ENCODE measurements at regions not wholly inside any gene's neighbourhood (a gene's known extent, or its start where the extent isn't known, plus 50 kb on each side); places are given as distances from the start of the nearest gene placed in this dataset.

DNA sequence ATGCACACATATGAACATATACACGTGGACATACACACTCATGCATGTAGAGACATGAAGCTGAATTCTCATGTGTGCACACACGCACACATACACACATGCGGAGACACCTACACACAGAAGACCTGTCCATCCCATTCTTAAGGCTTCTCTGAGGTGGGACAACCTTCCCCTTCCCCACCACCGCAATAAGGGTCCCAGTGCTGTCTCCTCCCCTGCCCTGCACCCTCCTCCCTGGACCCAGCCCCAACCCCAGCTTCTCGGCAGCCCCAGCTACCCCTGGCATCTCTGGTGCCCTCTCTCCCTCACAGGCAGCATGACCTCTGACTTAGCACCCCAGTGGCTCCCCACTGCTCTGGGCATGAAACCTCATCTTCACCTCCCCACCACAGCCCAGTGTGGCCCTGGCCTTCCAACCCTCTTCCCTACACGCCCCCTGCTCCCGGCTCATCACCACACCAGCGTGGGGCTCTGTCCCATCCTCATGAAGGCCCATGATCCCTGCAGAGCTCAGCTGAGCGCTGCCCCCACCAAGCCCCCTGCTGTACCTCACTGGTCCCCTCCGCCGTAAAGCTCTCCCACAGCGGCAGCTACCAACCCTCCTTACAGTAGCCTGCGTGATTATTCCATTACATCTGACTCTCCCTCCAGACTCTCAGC, 204.1 kb upstream of the ZNF536 start:
- Histone ChIP-seq H3K27ac (ENCODE audit: low read depth in 1 of 3, low read length in 2 of 3) (no peak overlapping the region), H3K27me3 (ENCODE audit: control insufficient read depth in 3 of 3, insufficient read depth in 3 of 3, low read length in 3 of 3) (no peaks in the 10 kb centered on the region), H3K4me3 (ENCODE audit: low read depth in 1 of 3, low read length in 3 of 3) (no peak overlapping the region), H3K36me3 (ENCODE audit: control insufficient read depth in 3 of 3, insufficient read depth in 2 of 3, low read depth in 1 of 3, low read length in 3 of 3) (no peaks in the 10 kb centered on the region), H3K4me1 (ENCODE audit: control insufficient read depth in 3 of 3, insufficient read depth in 2 of 3, low read depth in 1 of 3, low read length in 2 of 3) (peaks cover 0 to 10% (median 0%) of the 10 kb centered on the region in 3 donors), H3K9me3 (ENCODE audit: control insufficient read depth in 2 of 2, insufficient read depth in 1 of 2, low read depth in 1 of 2, low read length in 1 of 2) (no peaks in the 10 kb centered on the region)
- FAIRE-seq (no peak), DNase-seq (no peak)
- 92 to 95% (median 95%) methylated on average over 13 of the region's 13 CpGs for WGBS, 3 donors

DNA sequence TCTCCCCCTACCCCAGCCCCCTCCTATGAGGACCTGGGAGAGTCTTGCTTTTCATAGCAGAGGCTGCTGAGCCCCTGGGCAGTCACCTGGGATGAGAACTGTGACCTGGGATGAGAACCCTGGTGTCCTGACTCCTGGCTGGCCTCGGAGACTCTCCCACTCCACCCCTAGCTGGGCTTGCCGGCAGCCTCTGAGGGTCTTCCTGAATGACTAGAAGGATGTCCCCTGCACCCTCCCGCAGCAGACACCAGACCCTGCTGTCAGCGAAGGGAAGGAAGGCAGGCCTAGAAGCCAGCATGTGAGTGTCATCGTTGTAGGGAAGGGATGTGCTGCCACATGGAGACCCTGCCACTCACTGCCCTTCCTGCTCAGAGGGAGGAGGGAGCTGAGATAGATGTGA, 203.4 kb upstream of the ZNF536 start:
- FAIRE-seq (no peak), DNase-seq (no peak)
- Histone ChIP-seq H3K9me3 (ENCODE audit: control insufficient read depth in 2 of 2, insufficient read depth in 1 of 2, low read depth in 1 of 2, low read length in 1 of 2) (no peaks in the 10 kb centered on the region), H3K4me1 (ENCODE audit: control insufficient read depth in 3 of 3, insufficient read depth in 2 of 3, low read depth in 1 of 3, low read length in 2 of 3) (peaks cover 0 to 11% (median 0%) of the 10 kb centered on the region in 3 donors), H3K4me3 (ENCODE audit: low read depth in 1 of 3, low read length in 3 of 3) (no peak overlapping the region), H3K36me3 (ENCODE audit: control insufficient read depth in 3 of 3, insufficient read depth in 2 of 3, low read depth in 1 of 3, low read length in 3 of 3) (no peaks in the 10 kb centered on the region), H3K27me3 (ENCODE audit: control insufficient read depth in 3 of 3, insufficient read depth in 3 of 3, low read length in 3 of 3) (no peaks in the 10 kb centered on the region), H3K27ac (ENCODE audit: low read depth in 1 of 3, low read length in 2 of 3) (no peak overlapping the region)
- 84 to 93% (median 90%) methylated on average over 5 of the region's 5 CpGs for WGBS, 3 donors

DNA sequence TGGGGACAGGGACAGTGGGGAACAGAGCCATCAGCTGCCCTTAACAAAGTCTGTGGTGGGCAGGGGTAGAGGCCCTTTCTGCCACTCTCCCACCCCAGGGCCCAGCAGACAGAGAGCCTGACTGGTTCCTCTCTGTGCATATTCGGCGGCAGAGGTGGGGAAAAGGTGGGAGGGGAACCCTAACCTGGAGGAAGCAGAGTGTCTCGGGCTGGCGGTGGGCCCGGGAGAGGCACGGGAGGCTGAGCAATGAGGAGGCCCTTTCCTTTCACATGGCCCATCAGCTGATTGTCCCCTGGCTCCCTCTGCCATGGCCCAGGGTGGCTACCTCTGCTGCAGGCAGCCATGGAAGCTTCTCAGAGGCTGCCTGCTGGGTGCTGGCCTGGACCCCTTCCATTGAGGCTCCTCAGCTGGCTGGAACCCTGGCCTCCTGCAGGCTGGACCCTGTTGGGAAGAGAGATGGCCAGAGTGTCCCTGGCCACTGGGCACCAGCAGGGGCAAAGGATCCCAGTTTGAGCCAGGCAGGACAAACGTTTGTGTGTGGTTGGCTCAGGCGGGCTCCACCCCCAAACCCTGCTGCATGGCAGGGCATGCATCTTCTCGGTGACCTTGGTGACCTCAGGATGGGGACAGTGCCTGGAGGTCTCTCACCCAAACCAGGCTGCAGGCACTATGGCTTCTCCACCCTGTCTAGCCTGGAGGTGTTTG, 202.8 kb upstream of the ZNF536 start:
- DNase-seq: no peak
- no peak overlapping the region for H3K27ac ChIP-seq (ENCODE audit: low read depth in 1 of 3, low read length in 2 of 3)

DNA sequence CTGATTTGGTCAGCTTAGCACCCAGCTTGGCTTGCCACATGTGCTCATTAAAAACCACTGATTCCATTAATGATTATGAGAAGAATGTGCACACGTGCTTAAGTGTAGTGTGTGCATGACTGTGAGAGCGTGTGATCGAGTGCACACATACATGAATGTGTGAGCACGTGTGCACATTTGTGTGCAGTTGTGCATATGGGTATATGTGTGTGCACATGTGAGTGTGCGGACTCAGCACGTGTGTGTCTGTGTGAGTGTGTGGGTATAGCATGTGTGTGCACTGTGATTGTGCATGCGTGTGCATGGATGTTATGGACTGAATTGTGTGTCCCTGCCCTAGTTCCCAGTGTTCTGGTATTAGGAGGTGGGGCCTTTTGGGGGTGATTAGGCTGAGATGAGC, 202.1 kb upstream of the ZNF536 start:
- Histone ChIP-seq H3K9me3 (ENCODE audit: control insufficient read depth in 2 of 2, insufficient read depth in 1 of 2, low read depth in 1 of 2, low read length in 1 of 2) (no peaks in the 10 kb centered on the region), H3K4me1 (ENCODE audit: control insufficient read depth in 3 of 3, insufficient read depth in 2 of 3, low read depth in 1 of 3, low read length in 2 of 3) (peaks cover 0 to 11% (median 0%) of the 10 kb centered on the region in 3 donors), H3K36me3 (ENCODE audit: control insufficient read depth in 3 of 3, insufficient read depth in 2 of 3, low read depth in 1 of 3, low read length in 3 of 3) (no peaks in the 10 kb centered on the region), H3K27me3 (ENCODE audit: control insufficient read depth in 3 of 3, insufficient read depth in 3 of 3, low read length in 3 of 3) (no peaks in the 10 kb centered on the region), H3K27ac (ENCODE audit: low read depth in 1 of 3, low read length in 2 of 3) (no peak overlapping the region), H3K4me3 (ENCODE audit: low read depth in 1 of 3, low read length in 3 of 3) (no peak overlapping the region)
- FAIRE-seq (no peak), DNase-seq (no peak)
- WGBS, 3 donors: 92 to 97% (median 94%) methylated on average over 7 of the region's 7 CpGs

More for the DNA sequence above, 202.8 kb upstream of the ZNF536 start:
- WGBS, 3 donors: 82 to 89% (median 82%) methylated on average over 9 of the region's 9 CpGs
- no peaks in the 10 kb centered on the region for H3K27me3 ChIP-seq (ENCODE audit: control insufficient read depth in 3 of 3, insufficient read depth in 3 of 3, low read length in 3 of 3)
- peaks cover 0 to 11% (median 0%) of the 10 kb centered on the region in 3 donors for H3K4me1 ChIP-seq (ENCODE audit: control insufficient read depth in 3 of 3, insufficient read depth in 2 of 3, low read depth in 1 of 3, low read length in 2 of 3)
- FAIRE-seq: no peak
- no peaks in the 10 kb centered on the region for H3K9me3 ChIP-seq (ENCODE audit: control insufficient read depth in 2 of 2, insufficient read depth in 1 of 2, low read depth in 1 of 2, low read length in 1 of 2)
- no peak overlapping the region for H3K4me3 ChIP-seq (ENCODE audit: low read depth in 1 of 3, low read length in 3 of 3)
- no peaks in the 10 kb centered on the region for H3K36me3 ChIP-seq (ENCODE audit: control insufficient read depth in 3 of 3, insufficient read depth in 2 of 3, low read depth in 1 of 3, low read length in 3 of 3)

DNA sequence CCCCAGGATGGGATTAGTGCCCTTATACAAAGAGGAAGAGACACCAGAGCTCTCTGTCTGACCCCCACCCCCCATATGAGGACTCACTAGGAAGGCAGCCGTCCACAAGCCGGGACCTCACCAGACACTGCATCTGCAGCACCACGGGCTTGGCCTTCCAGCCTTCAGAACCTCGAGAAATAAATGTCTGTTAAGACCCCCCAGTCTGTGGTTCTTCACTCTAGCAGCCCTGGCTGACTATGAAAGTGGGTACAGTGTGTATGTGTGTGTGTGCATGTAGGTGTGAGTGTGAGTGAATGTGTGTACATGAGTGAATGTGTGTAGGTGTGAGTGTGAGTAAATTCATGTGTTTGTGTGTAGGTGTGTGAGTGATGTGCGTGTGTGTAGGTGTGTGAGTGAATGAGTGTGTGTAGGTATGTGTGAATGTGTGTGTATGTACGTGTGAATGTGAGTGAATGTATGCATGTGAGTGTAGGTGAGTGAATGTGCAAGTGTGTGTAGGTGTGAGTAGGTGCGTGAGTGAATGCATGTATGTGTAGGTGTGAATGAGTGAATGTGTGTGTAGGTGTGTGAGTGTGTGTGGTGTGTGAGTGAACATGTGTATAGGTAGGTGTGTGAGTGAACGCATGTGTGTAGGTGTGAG, 201.6 kb upstream of the ZNF536 start:
- whole genome bisulfite sequencing, 3 donors: 91 to 95% (median 91%) methylated on average over 8 of the region's 8 CpGs
- H3K4me1 ChIP-seq (ENCODE audit: control insufficient read depth in 3 of 3, insufficient read depth in 2 of 3, low read depth in 1 of 3, low read length in 2 of 3): peaks cover 0 to 11% (median 0%) of the 10 kb centered on the region in 3 donors
- no peaks in the 10 kb centered on the region for H3K9me3 ChIP-seq (ENCODE audit: control insufficient read depth in 2 of 2, insufficient read depth in 1 of 2, low read depth in 1 of 2, low read length in 1 of 2)
- H3K27me3 ChIP-seq (ENCODE audit: control insufficient read depth in 3 of 3, insufficient read depth in 3 of 3, low read length in 3 of 3): no peaks in the 10 kb centered on the region
- no peak for DNase-seq
- no peaks in the 10 kb centered on the region for H3K36me3 ChIP-seq (ENCODE audit: control insufficient read depth in 3 of 3, insufficient read depth in 2 of 3, low read depth in 1 of 3, low read length in 3 of 3)
- H3K27ac ChIP-seq (ENCODE audit: low read depth in 1 of 3, low read length in 2 of 3): no peak overlapping the region
- H3K4me3 ChIP-seq (ENCODE audit: low read depth in 1 of 3, low read length in 3 of 3): no peak overlapping the region
- FAIRE-seq: no peak

DNA sequence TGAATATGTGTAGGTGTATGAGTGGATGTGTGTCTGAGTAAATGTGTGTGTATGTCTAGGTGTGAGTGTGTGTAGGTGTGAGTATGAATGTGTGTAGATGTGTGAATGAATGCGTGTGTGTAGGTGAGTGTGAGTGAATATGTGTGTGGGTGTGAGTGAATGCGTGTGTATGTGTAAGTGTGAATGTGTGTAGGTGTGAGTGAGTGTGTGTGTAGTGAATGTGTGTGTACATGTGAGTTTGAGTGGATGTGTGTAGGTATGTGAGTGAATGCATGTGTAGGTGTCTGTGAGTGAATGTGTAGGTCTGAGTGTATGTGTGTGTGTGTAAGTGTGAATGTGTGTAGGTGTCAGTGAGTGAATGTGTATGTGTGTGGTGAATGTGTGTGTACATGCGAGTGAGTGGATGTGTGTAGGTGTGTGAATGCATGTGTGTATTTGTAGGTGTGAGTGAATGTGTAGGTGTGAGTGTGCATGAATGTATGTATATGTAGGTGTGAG, 201.0 kb upstream of the ZNF536 start:
- Histone ChIP-seq H3K9me3 (ENCODE audit: control insufficient read depth in 2 of 2, insufficient read depth in 1 of 2, low read depth in 1 of 2, low read length in 1 of 2) (peaks cover 0 to 3% of the 10 kb centered on the region in 2 donors), H3K27ac (ENCODE audit: low read depth in 1 of 3, low read length in 2 of 3) (no peak overlapping the region), H3K4me1 (ENCODE audit: control insufficient read depth in 3 of 3, insufficient read depth in 2 of 3, low read depth in 1 of 3, low read length in 2 of 3) (peaks cover 0 to 11% (median 0%) of the 10 kb centered on the region in 3 donors), H3K4me3 (ENCODE audit: low read depth in 1 of 3, low read length in 3 of 3) (no peak overlapping the region), H3K36me3 (ENCODE audit: control insufficient read depth in 3 of 3, insufficient read depth in 2 of 3, low read depth in 1 of 3, low read length in 3 of 3) (no peaks in the 10 kb centered on the region), H3K27me3 (ENCODE audit: control insufficient read depth in 3 of 3, insufficient read depth in 3 of 3, low read length in 3 of 3) (no peaks in the 10 kb centered on the region)
- DNase-seq (no peak), FAIRE-seq (no peak)
- WGBS, 3 donors: 91 to 96% (median 93%) methylated on average over 3 of the region's 3 CpGs

DNA sequence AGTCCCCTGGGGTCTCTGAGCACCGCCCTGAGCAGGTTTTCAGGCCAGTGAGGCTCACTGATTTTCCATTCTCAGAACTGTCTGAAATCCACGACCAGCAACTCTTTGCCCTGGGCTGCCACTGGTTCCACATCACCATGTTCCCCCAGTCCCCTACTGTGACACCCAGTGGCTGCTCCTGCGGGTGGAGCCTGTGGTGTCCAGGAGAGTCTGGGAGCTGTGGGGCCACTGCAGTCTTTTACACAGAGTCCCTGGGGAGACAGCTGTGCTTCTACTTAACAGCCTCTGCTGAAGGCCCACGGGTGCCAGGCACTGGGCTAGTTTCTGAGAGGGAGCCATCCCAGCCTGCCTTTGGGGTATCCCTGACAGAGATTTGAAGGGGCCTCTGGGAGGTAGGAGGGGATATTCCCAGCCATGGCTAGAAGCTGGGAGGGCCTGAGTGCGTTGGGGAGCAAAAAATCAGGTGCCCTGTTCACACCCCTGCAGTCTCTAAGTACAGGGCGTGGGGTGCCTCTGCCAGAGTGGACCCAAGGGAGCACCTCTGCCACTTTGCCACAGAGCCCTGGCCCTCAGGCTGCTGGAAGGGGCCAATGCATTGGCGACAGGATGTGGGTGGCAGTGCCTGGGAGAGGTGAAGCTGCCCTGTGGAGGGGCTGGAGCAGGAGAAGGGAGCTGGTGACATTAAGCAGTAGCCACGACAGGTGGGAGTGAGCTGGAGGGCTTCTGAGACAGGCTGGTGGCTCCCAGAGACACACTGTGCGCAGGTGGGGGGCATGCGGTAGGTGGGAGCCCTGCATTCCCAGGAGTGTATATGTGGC, 200.2 kb upstream of the ZNF536 start:
- no peak for DNase-seq
- no peak overlapping the region for H3K4me3 ChIP-seq (ENCODE audit: low read depth in 1 of 3, low read length in 3 of 3)
- no peaks in the 10 kb centered on the region for H3K27me3 ChIP-seq (ENCODE audit: control insufficient read depth in 3 of 3, insufficient read depth in 3 of 3, low read length in 3 of 3)
- H3K36me3 ChIP-seq (ENCODE audit: control insufficient read depth in 3 of 3, insufficient read depth in 2 of 3, low read depth in 1 of 3, low read length in 3 of 3): no peaks in the 10 kb centered on the region
- no peak for FAIRE-seq
- WGBS, 3 donors: 68 to 75% (median 68%) methylated on average over 9 to 10 of the region's 10 CpGs
- no peak overlapping the region for H3K27ac ChIP-seq (ENCODE audit: low read depth in 1 of 3, low read length in 2 of 3)
- H3K9me3 ChIP-seq (ENCODE audit: control insufficient read depth in 2 of 2, insufficient read depth in 1 of 2, low read depth in 1 of 2, low read length in 1 of 2): peaks cover 0 to 4% of the 10 kb centered on the region in 2 donors
- peaks cover 0 to 11% (median 0%) of the 10 kb centered on the region in 3 donors for H3K4me1 ChIP-seq (ENCODE audit: control insufficient read depth in 3 of 3, insufficient read depth in 2 of 3, low read depth in 1 of 3, low read length in 2 of 3)

Data from small intestine (tissue), 7 donors.